Prostate gland (tissue), 2 donors: ENCODE measurements at regions not wholly inside any gene's neighbourhood (a gene's known extent, or its start where the extent isn't known, plus 50 kb on each side); places are given as distances from the start of the nearest gene placed in this dataset.

Experiments used
- POLR2AphosphoS5 ChIP-seq: sonication (generic); formaldehyde crosslinking; IDR thresholded peaks from one replicate; pipeline ENCODE4 v1.6.1; 2017; ENCODE audit warnings: antibody characterized with exemption
- TF ChIP-seq, protein P1 (sequence below), 4 experiments: fragments of 200-600 bp in 2 of 4; fragments of 450-650 bp in 2 of 4; sonication (generic) in 2 of 4; IDR thresholded peaks; 1 replicate in 3 of 4; 2 replicates in 1 of 4; pipeline ENCODE4 v1.5.1; 2016 to 2019; ENCODE audit warnings: antibody characterized with exemption in 4 of 4, mild to moderate bottlenecking in 2 of 4, moderate library complexity in 2 of 4

GRCh38 chr6:78517399-78517798 is 350.0 kb upstream of the IRAK1BP1 start:
- TF ChIP-seq, protein P1, sequence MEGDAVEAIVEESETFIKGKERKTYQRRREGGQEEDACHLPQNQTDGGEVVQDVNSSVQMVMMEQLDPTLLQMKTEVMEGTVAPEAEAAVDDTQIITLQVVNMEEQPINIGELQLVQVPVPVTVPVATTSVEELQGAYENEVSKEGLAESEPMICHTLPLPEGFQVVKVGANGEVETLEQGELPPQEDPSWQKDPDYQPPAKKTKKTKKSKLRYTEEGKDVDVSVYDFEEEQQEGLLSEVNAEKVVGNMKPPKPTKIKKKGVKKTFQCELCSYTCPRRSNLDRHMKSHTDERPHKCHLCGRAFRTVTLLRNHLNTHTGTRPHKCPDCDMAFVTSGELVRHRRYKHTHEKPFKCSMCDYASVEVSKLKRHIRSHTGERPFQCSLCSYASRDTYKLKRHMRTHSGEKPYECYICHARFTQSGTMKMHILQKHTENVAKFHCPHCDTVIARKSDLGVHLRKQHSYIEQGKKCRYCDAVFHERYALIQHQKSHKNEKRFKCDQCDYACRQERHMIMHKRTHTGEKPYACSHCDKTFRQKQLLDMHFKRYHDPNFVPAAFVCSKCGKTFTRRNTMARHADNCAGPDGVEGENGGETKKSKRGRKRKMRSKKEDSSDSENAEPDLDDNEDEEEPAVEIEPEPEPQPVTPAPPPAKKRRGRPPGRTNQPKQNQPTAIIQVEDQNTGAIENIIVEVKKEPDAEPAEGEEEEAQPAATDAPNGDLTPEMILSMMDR (IDR thresholded peaks at IDR 0.05), result no peak
- TF ChIP-seq POLR2AphosphoS5, result no peak
